HG02970 (cell line): ENCODE measurements at regions not wholly inside any gene's neighbourhood (a gene's known extent, or its start where the extent isn't known, plus 50 kb on each side); places are given as distances from the start of the nearest gene placed in this dataset.
"Not testable (repeated sequence)": the region's sequence is repeated elsewhere in the genome, so short reads cannot be mapped to it uniquely, and the experiment has no call there.

ENCODE experiments used
- ATAC-seq: cut with Tn5 transposase; IDR thresholded peaks from one replicate; pipeline ENCODE4 v1.9.1; 2021; ENCODE audit warnings: mild to moderate bottlenecking, moderate library complexity, moderate number of reproducible peaks; ENCODE audit not compliant: unreplicated experiment, low FRiP score

DNA sequence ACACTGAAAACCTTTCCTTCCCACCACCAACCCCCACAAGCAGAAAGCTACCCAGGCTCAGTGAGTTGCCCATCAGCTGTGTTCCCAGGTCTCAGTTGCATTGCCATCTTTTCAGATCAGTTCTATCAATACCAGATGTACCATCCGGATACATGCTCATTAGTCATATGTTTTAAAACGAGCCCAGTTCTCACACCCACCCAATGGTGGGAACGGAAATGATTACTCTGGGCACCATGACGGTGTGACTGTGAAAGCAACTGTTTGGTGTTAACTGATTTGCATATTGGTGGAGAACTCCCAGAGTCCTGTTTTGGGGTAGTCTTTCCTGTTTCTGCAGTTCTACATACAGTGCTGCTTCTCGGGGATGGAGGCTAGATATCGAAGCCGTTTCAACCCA is 212.3 kb downstream of the TRIM36 start:
- ATAC-seq = no peak

DNA sequence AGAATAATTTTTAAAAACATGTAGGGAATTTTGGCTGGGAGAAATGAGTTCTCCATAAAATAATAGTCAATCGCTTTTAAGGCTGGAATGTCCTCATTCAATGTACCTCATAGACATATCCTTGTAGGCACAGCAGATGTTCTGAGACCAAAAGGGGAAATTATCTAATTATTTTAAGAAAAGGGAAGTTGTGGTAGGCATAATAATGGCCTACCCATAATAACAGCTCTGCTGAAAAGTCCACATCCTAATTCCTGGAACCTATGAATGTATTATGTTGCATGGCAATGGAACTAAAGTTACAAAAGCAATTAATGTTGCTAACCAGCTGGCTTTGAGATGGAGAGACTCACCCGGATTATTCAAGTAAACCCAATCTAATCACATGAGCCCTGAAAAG is 216.1 kb downstream of the TRIM36 start:
- no peak for ATAC-seq

DNA sequence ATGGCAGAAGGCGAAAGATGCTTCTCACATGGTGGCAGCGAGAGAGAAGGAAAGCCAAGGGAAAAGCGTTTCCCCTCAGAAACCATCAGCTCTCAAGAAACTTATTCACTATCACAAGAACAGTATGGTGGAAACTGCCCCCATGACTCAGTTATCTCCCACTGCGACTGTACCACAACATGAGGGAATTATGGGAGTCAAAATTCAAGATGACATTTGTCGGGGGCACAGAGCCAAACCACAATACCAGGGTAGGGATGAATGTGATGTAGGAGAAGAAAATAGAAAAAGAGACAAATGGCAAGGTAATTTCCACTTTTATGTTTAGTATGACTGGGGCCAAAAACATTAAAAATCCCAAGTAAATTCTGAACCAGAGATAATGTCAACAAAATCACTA is 216.8 kb downstream of the TRIM36 start:
- no peak for ATAC-seq

DNA sequence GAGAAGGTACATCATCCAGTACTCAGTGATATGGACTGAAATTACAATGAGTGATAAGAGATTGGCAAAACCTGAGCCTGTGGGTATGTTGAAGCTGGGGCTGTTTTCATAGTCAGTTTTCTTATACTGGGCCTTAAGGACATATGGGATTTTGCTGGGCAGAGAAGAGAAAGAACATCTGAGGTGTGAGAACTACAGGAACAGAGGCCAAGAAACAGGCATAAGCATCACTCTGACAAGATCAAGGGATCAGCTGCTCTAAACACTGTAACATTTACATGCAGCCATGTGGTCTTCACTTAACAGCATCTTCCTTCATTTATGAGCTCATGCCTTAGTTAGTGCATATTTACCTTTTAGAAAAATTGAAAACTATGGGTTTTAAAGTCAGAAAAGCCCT is 220.0 kb downstream of the TRIM36 start:
- ATAC-seq = no peak

DNA sequence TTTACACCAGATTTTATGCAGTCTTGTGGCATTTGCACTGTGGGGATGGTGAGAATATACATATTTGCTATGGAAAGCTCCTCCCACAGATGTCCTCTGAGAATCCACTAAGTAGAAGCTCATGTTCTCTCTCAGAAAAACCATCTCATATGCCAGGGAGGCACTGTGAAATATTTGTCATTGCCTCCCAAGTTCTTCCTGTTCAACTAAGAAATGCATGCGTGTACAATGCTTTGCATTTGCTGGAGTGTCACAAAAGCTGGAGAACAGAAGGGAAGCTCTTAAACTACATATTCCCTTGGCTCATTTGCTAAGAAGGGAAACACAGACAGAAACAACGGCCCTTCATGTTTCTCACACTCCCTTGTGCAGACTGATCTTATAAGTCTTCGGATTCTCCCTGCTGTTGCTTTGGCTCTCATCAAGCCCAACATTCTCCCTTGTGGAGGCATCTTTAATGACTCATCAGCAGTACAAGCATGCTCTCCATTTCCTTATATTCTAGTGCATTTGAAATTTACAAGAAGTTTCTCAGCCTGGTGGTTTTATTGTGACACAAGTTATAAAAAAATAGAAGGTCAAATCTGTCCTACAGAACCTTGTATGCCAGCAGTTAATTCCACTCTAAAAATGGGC is 220.6 kb downstream of the TRIM36 start:
- no peak for ATAC-seq

DNA sequence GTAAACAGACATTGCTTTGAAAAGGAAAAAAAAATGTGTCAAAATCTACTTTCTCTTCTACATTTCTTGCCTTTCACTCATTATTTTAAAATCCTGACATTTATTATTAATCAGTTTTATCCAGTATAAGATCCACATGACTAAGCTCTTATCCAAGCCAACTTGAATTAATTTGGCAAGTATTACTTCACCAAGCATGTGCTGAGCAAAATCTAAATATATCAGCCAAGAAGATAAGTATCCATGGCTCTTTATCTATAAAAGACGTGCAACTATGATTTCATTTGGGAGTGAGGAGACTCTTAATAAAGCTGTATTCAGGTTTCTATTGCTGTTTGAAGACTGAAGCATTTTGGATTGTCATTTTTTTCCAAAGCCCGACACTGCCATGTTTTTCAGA is 221.3 kb downstream of the TRIM36 start:
- no peak for ATAC-seq

DNA sequence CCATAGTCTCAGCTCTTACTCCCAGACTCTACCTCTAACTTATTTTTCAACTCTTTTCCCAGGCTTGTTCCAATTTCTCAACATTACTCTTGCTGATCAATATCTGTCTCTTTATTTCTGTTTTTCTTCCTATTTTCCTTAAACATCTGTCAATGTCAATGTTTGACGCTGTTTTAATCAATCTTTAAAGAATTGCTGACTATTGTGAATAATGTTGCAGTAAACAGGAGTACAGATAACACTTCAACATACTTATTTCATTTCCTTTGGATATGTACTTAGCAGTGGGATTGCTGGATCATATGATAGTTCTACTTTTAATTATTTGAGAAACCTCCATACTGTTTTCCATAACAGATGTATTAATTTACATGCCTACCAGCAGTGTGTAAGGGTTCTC is 229.0 kb downstream of the TRIM36 start:
- no peak for ATAC-seq

DNA sequence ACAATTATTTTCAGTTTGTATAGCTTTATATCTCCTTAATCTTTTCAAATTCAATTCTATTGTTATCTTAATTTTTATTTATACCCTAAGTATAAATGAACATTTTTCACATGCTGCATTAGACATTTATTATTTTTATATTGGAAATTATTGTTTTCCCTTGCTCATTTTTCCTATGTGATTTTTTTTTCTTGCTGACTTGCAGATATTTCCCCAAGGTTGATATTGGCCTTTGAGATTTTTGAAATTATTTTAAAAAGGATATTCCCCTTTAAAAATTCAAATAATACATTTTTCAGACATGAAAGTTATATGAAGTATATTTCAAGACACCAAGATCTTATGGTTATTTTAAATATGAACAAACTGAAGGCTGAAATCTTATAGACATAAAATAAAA is 234.2 kb downstream of the TRIM36 start:
- no peak for ATAC-seq

DNA sequence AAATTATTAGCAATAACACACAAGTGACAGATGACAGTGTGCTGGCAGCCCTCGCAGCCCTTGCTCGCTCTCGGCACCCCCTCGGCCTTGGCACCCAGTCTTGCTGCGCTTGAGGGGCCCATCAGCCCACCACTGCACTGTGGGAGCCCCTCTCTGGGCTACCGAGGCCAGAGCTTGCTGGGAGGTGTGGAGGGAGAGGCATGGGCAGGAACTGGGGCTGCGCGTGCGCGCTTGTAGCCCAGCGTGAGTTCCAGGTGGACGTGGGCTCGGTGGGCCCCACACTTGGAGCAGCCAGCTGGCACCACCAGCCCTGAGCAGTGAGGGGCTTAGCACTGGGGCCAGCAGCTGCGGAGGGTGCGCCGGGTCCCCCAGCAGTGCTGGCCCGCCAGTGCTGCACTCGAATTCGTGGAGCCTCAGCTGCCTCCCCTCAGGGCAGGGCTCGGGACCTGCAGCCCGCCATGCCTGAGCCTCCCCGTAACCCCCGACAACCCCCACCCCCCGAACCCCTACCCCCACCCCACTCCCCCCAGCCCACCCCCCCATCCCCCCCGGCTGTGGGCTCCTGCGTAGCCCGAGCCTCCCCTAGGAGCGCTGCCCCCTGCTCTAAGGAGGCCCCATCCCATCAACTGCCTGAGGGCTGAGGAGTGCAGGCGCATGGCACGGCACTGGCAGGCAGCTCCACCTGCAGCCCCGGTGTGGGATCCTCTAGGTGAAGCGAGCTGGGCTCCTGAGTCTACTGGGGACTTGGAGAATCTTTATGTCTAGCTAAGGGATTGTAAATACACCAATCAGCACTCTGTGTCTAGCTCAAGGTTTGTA is 240.9 kb downstream of the TRIM36 start:
- ATAC-seq = no peak

DNA sequence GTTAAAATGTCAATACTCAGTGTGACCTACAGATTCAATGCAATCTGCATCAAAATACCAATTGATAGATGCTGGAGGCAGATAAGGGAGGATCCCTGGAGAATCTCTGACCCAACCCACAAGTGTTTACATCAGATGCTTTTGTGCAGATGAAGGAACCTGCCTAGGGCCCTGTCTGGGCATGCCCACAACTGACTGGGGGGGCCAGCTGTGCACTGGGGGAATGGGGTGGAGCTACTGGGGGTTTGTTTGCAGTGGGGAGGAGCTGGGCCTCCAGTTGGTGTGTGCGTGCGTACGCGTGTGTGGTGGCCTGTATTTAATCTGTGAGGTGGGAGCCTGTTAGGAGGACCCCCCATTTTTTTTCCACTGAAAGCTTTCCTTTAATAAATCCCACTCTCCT is 244.9 kb downstream of the TRIM36 start:
- ATAC-seq = no peak

DNA sequence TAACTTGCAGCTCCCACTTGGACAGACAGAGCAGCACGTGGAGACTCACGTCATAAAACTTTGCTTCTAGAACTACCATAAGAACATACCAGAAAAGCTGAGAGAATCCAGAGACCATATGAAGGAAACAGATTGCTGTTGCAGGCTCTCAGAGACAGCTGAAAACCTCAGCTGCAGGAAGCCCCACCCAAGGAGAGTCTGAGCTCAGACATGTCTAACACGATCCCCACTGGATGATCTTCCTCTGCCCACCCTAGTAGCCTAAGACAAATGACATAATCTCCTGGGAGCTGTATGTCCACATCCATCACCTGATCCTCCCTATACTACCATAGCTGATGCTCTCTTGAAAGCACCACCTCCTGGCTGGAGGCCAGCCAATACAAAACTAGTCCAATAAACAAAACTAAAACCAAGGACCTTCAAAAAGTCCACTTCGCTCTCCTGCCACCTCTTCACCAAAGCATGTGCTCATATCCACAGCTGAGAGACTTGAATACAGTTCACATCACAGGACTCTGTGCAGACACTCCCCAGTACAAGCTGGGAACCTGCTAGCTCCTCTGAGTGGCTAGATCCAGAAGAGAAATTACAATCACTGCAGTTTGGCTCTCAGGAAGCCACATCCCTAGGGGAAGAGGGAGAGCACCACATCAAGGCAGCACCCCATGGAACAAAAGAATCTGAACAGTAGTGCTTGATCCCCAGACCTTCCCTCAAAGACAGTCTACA is 257.4 kb downstream of the TRIM36 start:
- no peak for ATAC-seq

DNA sequence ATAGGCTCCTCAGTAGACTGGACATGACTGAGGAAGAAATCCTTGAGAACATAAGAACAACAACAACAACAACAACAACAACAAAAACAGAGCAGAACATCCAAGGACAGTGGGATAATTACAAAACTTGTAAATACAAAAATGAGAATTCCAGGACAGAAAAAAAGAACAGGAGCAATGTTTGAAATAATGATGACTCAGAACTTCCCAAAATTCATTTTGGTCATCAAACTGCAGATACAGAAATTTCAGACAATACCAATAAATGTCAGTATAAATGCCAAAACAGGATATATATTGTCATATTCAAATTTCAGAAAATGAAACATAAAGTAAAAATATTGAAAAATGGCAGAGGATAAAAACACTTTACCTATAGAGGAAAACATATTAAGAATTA is 259.0 kb downstream of the TRIM36 start:
- ATAC-seq = no peak

DNA sequence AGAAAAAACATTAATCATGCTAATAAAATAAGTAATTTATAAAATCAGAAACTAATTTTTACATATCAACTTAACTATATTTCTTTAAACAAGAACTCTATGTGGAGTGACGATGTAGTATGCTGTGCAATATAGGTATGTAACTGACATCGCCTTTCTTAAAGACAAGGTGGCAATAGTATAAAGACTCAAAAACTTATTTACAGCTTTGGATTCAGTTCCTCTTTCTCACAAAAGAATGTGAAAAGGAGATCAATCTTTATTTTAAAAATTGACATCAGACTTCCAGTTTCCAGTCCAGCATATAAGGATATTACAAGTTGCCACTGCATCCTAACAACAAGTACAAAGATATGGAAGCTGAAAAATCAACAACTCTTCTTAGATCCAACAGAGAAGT is 260.3 kb downstream of the TRIM36 start:
- no peak for ATAC-seq

DNA sequence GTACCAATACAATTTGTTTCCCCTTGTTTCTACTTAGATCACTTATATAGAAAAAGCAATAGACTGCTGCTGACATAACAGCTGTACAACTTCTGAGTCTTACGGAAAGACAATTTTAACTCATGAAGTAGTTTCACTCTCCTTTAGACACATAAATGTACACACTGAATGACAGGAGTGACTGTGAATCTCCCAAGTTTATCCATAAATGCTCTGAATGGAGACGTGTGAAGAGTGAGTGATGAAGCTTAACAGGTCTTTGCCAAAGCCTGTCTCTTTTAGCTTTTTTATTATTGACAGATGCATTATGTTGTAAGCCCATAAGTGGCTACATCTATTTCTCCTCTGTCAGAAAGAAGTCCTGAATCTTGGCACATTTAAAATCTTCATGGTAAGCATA is 265.9 kb downstream of the TRIM36 start:
- no peak for ATAC-seq

DNA sequence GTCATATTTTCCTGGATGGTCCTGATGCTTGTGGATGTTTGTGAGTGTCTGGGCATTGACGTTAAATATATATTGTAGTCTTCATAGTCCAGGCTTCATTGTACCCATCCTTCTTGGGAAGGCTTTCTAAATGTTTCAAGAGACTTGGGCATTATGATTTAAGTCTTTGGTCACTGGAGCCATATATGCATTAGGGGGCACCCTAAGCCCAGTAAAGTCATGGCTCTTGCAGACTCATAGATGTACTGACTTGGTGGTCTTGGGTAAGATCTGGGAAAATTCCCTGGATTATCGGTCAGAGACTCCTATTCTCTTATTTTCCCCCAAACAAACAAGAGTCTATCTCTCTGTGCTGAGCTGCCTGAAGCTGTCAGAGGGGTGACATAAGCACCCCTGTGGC is 271.1 kb downstream of the TRIM36 start:
- no peak for ATAC-seq

DNA sequence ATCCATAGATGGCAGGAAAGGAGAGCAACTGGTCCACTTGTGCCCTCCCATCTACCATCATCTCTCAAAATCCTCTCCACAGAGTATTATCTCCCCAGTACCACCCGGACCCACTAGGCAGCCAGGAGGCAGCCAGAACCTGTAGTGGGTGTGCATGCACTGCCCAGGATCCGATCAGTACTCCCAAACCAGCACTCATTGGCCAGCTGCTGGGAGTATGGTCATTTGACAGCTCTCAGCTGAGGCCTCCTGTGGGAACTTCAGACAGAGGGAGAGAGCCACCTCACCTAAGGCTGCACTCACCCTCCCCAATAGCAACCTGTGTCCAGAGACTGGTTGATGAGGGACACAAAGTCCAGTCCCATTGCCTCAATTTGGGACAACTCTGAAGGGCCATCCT is 286.0 kb downstream of the TRIM36 start:
- no peak for ATAC-seq

DNA sequence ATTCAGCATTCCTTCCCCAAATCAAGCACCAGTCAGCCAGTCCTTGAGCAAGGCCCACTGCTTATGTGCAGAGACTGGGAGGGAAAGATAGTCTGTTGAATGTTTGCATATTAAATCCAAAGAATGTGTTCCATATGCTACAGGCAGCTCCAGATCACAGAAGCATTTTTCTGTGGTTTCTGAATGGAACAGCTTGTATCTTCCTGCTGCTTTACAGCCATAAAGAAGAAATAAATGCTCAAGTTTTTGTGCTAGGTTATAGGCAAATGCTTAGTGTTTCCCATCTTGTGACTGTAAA is 310.3 kb downstream of the TRIM36 start:
- no peak for ATAC-seq

DNA sequence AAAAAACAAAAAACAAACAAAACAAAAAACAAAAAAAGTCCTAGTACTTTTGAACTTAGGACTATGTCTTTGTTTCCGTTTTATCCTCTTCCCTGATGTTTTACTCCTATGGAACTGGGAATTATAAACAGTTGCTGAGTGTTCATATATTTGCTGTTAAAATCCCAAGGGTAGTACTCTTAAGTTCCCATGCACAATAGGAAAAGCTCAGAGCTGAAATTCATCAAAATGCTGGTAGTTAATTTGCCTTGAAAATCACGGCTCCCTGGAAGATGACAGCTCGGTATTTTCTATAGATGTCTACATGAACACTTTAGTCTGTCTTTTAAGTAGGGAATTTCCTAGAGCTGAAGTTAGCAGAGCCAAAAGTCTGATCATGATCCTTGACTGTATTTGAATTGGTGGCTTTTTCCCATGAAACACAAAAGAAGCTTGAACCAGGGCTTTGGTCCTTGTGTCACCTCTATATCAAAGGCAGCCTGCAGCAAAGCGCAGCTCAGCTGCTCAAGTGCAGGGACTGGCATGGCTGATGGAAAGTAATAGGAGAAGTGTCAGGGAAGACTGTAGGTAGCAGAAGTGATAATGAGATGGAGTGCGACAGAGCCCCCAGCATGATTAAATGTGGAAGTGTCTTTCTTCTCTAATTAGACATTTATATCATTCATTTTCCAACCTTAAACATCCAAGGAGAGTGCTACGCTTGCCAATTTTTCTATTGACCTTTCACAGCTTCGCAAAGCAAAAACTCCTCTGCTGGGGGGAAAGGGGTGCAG is 310.9 kb downstream of the TRIM36 start:
- no peak for ATAC-seq

DNA sequence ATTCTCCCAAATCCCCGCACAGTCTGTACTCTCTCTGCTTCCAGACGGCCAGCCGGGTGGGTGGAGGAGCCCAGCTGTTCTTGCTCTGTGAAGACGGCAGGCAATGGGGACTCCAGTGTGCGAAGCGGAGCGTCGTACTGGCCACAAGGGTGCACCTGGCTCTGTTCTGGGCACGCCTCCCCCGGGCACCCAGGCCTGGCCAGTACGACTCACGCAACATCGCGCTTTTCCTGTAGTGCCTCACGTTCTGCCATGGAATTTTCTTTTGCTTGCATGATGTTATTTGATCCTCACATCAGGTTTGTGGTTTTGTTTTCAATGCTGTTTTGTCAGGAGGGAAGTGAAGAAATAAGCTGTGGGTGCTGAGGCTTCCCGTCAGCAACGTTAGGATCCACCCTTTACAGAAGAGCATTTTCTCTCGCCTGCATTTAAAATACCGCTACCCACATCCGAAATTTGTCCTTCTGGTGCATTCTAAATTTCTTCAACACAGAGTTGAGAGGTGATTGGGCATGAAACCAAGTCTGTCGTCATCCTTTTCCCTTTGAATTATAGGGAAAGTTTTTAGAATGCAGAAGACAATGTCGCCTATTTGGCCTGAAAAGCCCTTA is 311.7 kb downstream of the TRIM36 start:
- ATAC-seq = no peak

DNA sequence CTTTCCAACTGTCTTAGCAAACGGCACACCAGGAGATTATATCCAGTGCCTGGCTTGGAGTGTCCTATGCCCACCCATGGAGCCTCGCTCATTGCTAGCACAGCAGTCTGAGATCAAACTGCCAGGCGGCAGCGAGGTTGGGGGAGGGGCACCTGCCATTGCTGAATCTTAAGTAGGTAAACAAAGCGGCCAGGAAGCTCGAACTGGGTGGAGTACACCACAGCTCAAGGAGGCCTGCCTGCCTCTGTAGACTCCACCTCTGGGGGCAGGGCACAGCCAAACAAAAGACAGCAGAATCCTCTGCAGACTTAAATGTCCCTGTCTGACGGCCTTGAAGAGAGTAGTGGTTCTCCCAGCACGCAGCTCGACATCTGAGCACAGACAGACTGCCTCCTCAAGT is 325.0 kb downstream of the TRIM36 start:
- ATAC-seq = not testable (repeated sequence)

DNA sequence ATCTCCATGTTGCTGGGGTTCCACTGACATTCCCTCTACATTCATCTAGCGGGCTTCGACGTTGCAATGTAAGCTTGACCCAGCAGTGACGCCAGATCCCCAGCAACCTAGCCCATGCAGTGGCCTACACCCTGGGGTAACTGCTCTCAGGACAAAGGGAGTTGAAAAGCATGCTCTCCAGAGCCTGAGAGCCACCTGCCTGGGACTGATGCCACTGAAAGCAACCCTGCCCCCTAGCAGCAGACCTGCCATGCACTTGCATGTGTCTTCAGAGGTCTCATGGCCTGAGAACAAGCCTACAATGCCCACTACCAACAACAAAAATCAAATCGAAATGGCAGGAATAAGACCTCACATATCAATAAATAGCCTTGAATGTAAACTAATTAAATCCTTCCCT is 330.3 kb downstream of the TRIM36 start:
- ATAC-seq = no peak
